H1 (cell line): ENCODE measurements at regions not wholly inside any gene's neighbourhood (a gene's known extent, or its start where the extent isn't known, plus 50 kb on each side); places are given as distances from the start of the nearest gene placed in this dataset.

Source experiments
- ASH2L ChIP-seq: fragments of 200-600, 300-600 bp; sonication (generic); IDR thresholded peaks from one replicate; pipeline ENCODE4 v1.7.1; 2017; ENCODE audit warnings: low read length
- CHD7 ChIP-seq: fragments of 300-600 bp; sonication (generic); IDR thresholded peaks from 2 replicates; pipeline ENCODE4 v1.7.1; 2012; ENCODE audit warnings: low read length, moderate library complexity, mild to moderate bottlenecking, inconsistent platforms; ENCODE audit not compliant: insufficient replicate concordance
- POLR2A ChIP-seq, 2 experiments: IDR thresholded peaks; 1 replicate in 1 of 2; 2 replicates in 1 of 2; pipeline ENCODE4 v1.6.1; 2011; ENCODE audit warnings: low read depth in 2 of 2, low read length in 2 of 2, mild to moderate bottlenecking in 2 of 2; ENCODE audit errors: control extremely low read depth in 1 of 2
- SIRT6 ChIP-seq: IDR thresholded peaks from one replicate; pipeline ENCODE4 v1.7.1; 2012; ENCODE audit warnings: low read length, inconsistent platforms
- SP4 ChIP-seq: IDR thresholded peaks from 2 replicates; pipeline ENCODE4 v1.6.1; 2012; ENCODE audit warnings: low read length, inconsistent platforms

- no peak for TF ChIP-seq CHD7
- TF ChIP-seq POLR2A (IDR thresholded peaks at IDR 0.05; ENCODE audit: control extremely low read depth in 1 of 2, low read depth in 2 of 2, low read length in 2 of 2) = no peak
- TF ChIP-seq ASH2L = no peak
- TF ChIP-seq SP4 = no peak
- TF ChIP-seq SIRT6 = no peak
Observed at GRCh38 chr4:107472265-107472948, 247.6 kb downstream of the PAPSS1 start (continued).
